ENCODE measurements at regions not wholly inside any gene's neighbourhood (a gene's known extent, or its start where the extent isn't known, plus 50 kb on each side); places are given as distances from the start of the nearest gene placed in this dataset.

DNA sequence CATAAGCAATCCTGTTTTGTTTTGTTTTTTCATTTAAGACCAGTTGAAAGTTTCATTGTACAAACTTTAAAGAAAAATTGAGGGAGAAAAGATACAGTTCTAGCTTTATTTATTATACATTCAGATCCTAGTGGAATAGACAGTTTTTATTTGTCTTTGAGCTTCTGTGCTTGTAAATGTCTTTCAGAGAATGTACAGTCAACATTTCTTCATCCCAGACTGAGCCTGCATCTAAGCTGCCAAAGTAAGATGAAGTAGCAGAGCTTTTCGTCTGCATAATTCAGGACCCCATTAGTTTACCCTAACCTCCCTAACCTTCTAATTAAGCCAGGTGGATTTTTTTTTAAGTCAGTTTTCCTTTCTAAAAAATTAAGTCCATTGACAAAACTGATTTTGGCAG is 516.7 kb upstream of the HTR2A start:
- TF ChIP-seq POLR2A (IDR thresholded peaks at IDR 0.05), result no peak
- TF ChIP-seq, protein P1, sequence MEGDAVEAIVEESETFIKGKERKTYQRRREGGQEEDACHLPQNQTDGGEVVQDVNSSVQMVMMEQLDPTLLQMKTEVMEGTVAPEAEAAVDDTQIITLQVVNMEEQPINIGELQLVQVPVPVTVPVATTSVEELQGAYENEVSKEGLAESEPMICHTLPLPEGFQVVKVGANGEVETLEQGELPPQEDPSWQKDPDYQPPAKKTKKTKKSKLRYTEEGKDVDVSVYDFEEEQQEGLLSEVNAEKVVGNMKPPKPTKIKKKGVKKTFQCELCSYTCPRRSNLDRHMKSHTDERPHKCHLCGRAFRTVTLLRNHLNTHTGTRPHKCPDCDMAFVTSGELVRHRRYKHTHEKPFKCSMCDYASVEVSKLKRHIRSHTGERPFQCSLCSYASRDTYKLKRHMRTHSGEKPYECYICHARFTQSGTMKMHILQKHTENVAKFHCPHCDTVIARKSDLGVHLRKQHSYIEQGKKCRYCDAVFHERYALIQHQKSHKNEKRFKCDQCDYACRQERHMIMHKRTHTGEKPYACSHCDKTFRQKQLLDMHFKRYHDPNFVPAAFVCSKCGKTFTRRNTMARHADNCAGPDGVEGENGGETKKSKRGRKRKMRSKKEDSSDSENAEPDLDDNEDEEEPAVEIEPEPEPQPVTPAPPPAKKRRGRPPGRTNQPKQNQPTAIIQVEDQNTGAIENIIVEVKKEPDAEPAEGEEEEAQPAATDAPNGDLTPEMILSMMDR (IDR thresholded peaks at IDR 0.05), result no peak

DNA sequence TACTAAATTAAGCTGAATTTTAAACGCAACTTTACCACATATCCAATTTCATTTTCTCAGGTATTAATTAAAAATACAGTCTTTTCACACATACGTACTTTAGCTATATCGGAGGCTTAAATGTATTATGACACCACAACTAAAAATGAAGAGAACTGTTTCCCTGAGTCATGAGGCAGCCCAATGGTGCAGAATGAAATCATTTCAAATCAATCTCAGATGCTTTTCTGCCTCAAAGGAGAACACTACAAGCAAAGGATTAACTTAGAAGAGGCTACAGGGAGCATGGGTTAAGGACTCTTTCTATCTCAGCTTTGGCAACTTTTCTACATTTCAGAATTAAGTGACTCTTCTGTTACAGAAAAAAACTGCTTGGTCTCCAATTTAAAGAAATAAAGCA is 516.3 kb upstream of the HTR2A start:
- 83 to 88% (median 84%) methylated on average over 3 of the region's 3 CpGs for WGBS, 4 donors
- Histone ChIP-seq H3K27me3 (no peaks in the 10 kb centered on the region), H3K9me3 (replicated peaks in 1 of 3) (no peaks in the 10 kb centered on the region), H3K36me3 (replicated peaks in 1 of 2) (no peaks in the 10 kb centered on the region), H3K4me1 (replicated peaks in 1 of 2) (no peaks in the 10 kb centered on the region), H3K4me3 (no peak overlapping the region), H3K27ac (no peak overlapping the region)
- DNase-seq, result no peak
- TF ChIP-seq POLR2A (IDR thresholded peaks at IDR 0.05), result no peak
- TF ChIP-seq, protein P1 (IDR thresholded peaks at IDR 0.05), result no peak
- intact Hi-C loops (cut with DNase I), result no loop called here

More for the DNA sequence above, 516.7 kb upstream of the HTR2A start:
- intact Hi-C loops (cut with DNase I), result no loop called here
- DNase-seq, result no peak
- Histone ChIP-seq H3K4me3 (no peak overlapping the region), H3K4me1 (replicated peaks in 1 of 2) (no peaks in the 10 kb centered on the region), H3K36me3 (replicated peaks in 1 of 2) (no peaks in the 10 kb centered on the region), H3K9me3 (replicated peaks in 1 of 3) (no peaks in the 10 kb centered on the region), H3K27ac (no peak overlapping the region), H3K27me3 (no peaks in the 10 kb centered on the region)
- 50 to 70% (median 60%) methylated on average over 1 of the region's 1 CpG for WGBS, 4 donors

DNA sequence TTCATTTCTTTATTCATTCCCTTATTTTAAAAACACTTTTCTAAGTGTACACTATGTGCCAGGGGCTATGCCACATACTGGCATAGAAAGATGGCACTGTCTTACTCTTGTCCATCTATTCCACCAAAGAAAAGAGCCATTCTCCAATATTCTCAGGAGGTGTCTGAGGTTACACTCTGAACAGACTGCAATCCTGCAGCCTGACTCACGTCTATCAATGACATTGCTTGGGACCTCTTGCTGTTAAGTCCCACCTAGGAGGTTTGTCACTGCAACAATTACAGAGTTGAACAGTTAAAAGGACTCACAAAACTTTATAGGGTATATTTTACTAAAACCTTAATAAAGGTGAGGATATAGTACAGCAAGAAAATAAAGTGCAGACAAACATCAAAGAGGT is 512.9 kb upstream of the HTR2A start:
- Histone ChIP-seq H3K27ac (no peak overlapping the region), H3K9me3 (replicated peaks in 1 of 3) (no peaks in the 10 kb centered on the region), H3K36me3 (replicated peaks in 1 of 2) (no peaks in the 10 kb centered on the region), H3K4me3 (no peak overlapping the region), H3K4me1 (replicated peaks in 1 of 2) (no peaks in the 10 kb centered on the region), H3K27me3 (no peaks in the 10 kb centered on the region)
- TF ChIP-seq POLR2A (IDR thresholded peaks at IDR 0.05), result no peak
- TF ChIP-seq, protein P1 (IDR thresholded peaks at IDR 0.05), result no peak
- no peak for DNase-seq
- 70 to 92% (median 73%) methylated on average over 1 of the region's 1 CpG for WGBS, 4 donors
- intact Hi-C loops (cut with DNase I), result no loop called here

- no peaks in the 10 kb centered on the region for H3K9me3 ChIP-seq (replicated peaks in 1 of 3)
- intact Hi-C loops (cut with DNase I), result no loop called here
- no peak overlapping the region for H3K4me3 ChIP-seq
- no peak overlapping the region for H3K27ac ChIP-seq
- H3K27me3 ChIP-seq, result no peaks in the 10 kb centered on the region
- no peak for TF ChIP-seq POLR2A (IDR thresholded peaks at IDR 0.05)
- TF ChIP-seq, protein P1 (IDR thresholded peaks at IDR 0.05), result no peak
- no peaks in the 10 kb centered on the region for H3K4me1 ChIP-seq (replicated peaks in 1 of 2)
- DNase-seq, result no peak
- no peaks in the 10 kb centered on the region for H3K36me3 ChIP-seq (replicated peaks in 1 of 2)
- WGBS, 4 donors, result 80 to 86% (median 83%) methylated on average over 7 of the region's 7 CpGs
Measured at GRCh38 chr13:47408546-47409319, 511.9 kb upstream of the HTR2A start.

Data from adrenal gland (tissue), 9 donors.